Osteoblast (primary cell): ENCODE measurements at regions not wholly inside any gene's neighbourhood (a gene's known extent, or its start where the extent isn't known, plus 50 kb on each side); places are given as distances from the start of the nearest gene placed in this dataset.
"Not testable (repeated sequence)": the region's sequence is repeated elsewhere in the genome, so short reads cannot be mapped to it uniquely, and the experiment has no call there.

Experiments
- DNase-seq: peaks from one replicate; pipeline ENCODE4 v3.0.0; 2011; ENCODE audit warnings: low spot score, mixed read lengths; ENCODE audit not compliant: insufficient read length; ENCODE audit errors: missing footprints
- H2AFZ ChIP-seq: 2 replicates; pipeline ENCODE4 v1.6.0; 2011; ENCODE audit warnings: mild to moderate bottlenecking, low read length
- H3K27ac ChIP-seq: 2 replicates; pipeline ENCODE4 v1.5.1; 2011; ENCODE audit warnings: mild to moderate bottlenecking, low read depth, low read length, moderate library complexity
- H3K27me3 ChIP-seq: 2 replicates; pipeline ENCODE4 v1.6.0; 2012; ENCODE audit warnings: mild to moderate bottlenecking, control low read depth, inconsistent platforms, low read length, moderate library complexity; ENCODE audit not compliant: insufficient read depth
- H3K36me3 ChIP-seq: 2 replicates; pipeline ENCODE4 v1.5.1; 2011; ENCODE audit warnings: mild to moderate bottlenecking, low read length, control low read depth, moderate library complexity; ENCODE audit not compliant: insufficient read depth
- H3K4me1 ChIP-seq: 2 replicates; pipeline ENCODE4 v1.5.1; 2011; ENCODE audit warnings: mild to moderate bottlenecking, low read length, control low read depth, moderate library complexity; ENCODE audit not compliant: insufficient read depth
- H3K4me2 ChIP-seq: 2 replicates; pipeline ENCODE4 v1.6.0; 2011; ENCODE audit warnings: mild to moderate bottlenecking, low read length; ENCODE audit not compliant: insufficient read depth
- H3K4me3 ChIP-seq: fragments of 200-600 bp; sonication (generic); 3 replicates; pipeline ENCODE4 v1.5.1; 2012; ENCODE audit warnings: mild to moderate bottlenecking, low read length, inconsistent platforms; ENCODE audit not compliant: insufficient read depth
- H3K79me2 ChIP-seq: 2 replicates; pipeline ENCODE4 v1.6.0; 2012; ENCODE audit warnings: mild to moderate bottlenecking, low read length, control low read depth, inconsistent platforms; ENCODE audit not compliant: insufficient read depth
- H3K9me3 ChIP-seq: 2 replicates; pipeline ENCODE4 v1.5.1; 2011; ENCODE audit warnings: low read depth, low read length, control low read depth
- H4K20me1 ChIP-seq: 2 replicates; pipeline ENCODE4 v1.6.0; 2012; ENCODE audit warnings: mild to moderate bottlenecking, low read length, control low read depth; ENCODE audit not compliant: insufficient read depth
- CTCF ChIP-seq: IDR thresholded peaks from 2 replicates; pipeline ENCODE4 v1.5.1; 2011; ENCODE audit warnings: mild to moderate bottlenecking, low read depth, low read length, moderate library complexity; ENCODE audit errors: extremely low read depth

DNA sequence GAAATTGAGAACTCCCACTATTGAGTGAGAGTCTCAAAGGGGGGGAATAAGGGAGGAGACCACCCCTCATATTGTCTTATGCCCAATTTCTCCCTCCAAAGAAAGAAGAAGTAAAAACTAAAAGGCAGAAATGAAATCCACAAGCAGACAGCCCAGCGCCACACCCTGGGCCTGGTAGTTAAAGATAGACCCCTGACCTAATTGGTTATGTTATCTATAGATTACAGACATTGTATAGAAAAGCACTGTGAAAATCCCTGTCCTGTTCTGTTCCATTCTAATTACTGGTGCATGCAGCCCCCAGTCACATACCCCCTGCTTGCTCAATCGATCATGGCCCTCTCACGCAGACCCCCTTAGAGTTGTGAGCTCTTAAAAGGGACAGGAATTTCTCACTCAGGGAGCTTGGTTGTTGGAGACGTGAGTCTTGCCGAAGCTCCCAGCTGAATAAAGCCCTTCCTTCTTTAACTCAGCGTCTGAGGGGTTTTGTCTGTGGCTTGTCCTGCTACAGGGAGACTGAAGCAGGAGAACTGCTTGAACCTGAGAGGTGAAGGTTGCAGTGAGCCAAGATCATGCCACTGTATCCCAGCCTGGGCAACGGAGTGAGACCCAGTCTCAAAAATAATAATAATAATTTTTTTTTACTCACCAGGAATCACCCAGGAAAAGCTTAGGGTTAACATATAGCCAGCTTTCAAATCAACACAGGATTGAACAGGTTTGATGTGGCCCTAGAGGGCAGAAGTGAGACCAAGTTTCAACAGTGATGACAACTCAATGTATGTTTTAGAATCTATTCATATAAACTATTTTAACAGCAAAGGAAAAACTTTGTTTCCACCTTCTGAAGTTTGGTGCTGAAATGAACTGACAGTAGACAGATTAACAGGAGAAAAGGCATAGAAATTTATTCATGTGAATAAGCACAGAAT lies 181.4 kb upstream of the NDUFV2 start:
- not testable (repeated sequence) for H3K27me3 ChIP-seq, H2AFZ ChIP-seq, H3K4me1 ChIP-seq, H4K20me1 ChIP-seq, H3K4me2 ChIP-seq, H3K9me3 ChIP-seq, DNase-seq, H3K36me3 ChIP-seq, H3K79me2 ChIP-seq, H3K27ac ChIP-seq, H3K4me3 ChIP-seq
- TF ChIP-seq CTCF = peak; percentile 16

- no peak for DNase-seq
- no peak for TF ChIP-seq CTCF
- Histone ChIP-seq H3K9me3 (peaks cover 3% of the 10 kb centered on the region), H3K27ac (no peak overlapping the region), H4K20me1 (no peaks in the 10 kb centered on the region), H3K36me3 (no peaks in the 10 kb centered on the region), H2AFZ (no peak overlapping the region), H3K4me1 (peaks cover 11% of the 10 kb centered on the region), H3K79me2 (no peaks in the 10 kb centered on the region), H3K27me3 (no peaks in the 10 kb centered on the region), H3K4me3 (no peak overlapping the region), H3K4me2 (no peak overlapping the region)
These were observed 176.0 kb upstream of the NDUFV2 start for GRCh38 chr18:8926464-8926863.

GRCh38 chr18:8928044-8928443 lies 174.5 kb upstream of the NDUFV2 start:
- H3K9me3 ChIP-seq = peaks cover 3% of the 10 kb centered on the region
- no peaks in the 10 kb centered on the region for H3K27me3 ChIP-seq
- H3K79me2 ChIP-seq = no peaks in the 10 kb centered on the region
- H3K4me1 ChIP-seq = peaks cover 11% of the 10 kb centered on the region
- DNase-seq = no peak
- H3K36me3 ChIP-seq = no peaks in the 10 kb centered on the region
- H3K4me3 ChIP-seq = no peak overlapping the region
- H4K20me1 ChIP-seq = no peaks in the 10 kb centered on the region
- H2AFZ ChIP-seq = no peak overlapping the region
- TF ChIP-seq CTCF = no peak
- H3K4me2 ChIP-seq = no peak overlapping the region
- H3K27ac ChIP-seq = no peak overlapping the region
